ENCODE measurements at regions not wholly inside any gene's neighbourhood (a gene's known extent, or its start where the extent isn't known, plus 50 kb on each side); places are given as distances from the start of the nearest gene placed in this dataset.
"Not testable (repeated sequence)": the region's sequence is repeated elsewhere in the genome, so short reads cannot be mapped to it uniquely, and the experiment has no call there.

GRCh38 chr4:38413524-38414341 is 250.3 kb upstream of the KLF3 start:
- H2BK5ac ChIP-seq (ENCODE audit: low read length): no peak overlapping the region
- H3K4me3 ChIP-seq (ENCODE audit: low read length): no peak overlapping the region
- no peak overlapping the region for H3K56ac ChIP-seq (ENCODE audit: low read length)
- no peaks in the 10 kb centered on the region for H3K79me2 ChIP-seq (ENCODE audit: control insufficient read depth, insufficient read depth, low read length)
- H3K27ac ChIP-seq (ENCODE audit: low read depth, low read length): no peak overlapping the region
- no peak overlapping the region for H3K9ac ChIP-seq (ENCODE audit: low read length)
- H2BK15ac ChIP-seq (replicated peaks; ENCODE audit: low read depth): no peak overlapping the region
- H2BK120ac ChIP-seq (ENCODE audit: low read depth, low read length): no peak overlapping the region
- no peak overlapping the region for H4K8ac ChIP-seq (ENCODE audit: low read depth, low read length)
- WGBS (ENCODE audit: extremely low coverage, insufficient coverage, low lambda C conversion rate): no CpG with 5 or more reads among the region's 2 CpGs
- no peak overlapping the region for H3K23ac ChIP-seq (ENCODE audit: low read length)
- H3K4me2 ChIP-seq (ENCODE audit: low read length): no peak overlapping the region
- no peaks in the 10 kb centered on the region for H3K36me3 ChIP-seq (ENCODE audit: control insufficient read depth, insufficient read depth, low read length)
- H4K5ac ChIP-seq (ENCODE audit: low read length): no peak overlapping the region
- H2AK5ac ChIP-seq (ENCODE audit: low read length): no peak overlapping the region
- no peaks in the 10 kb centered on the region for H3K4me1 ChIP-seq (ENCODE audit: control insufficient read depth, low read depth, low read length)
- H3K79me1 ChIP-seq (ENCODE audit: low read length): no peaks in the 10 kb centered on the region
- no peaks in the 10 kb centered on the region for H3K27me3 ChIP-seq (ENCODE audit: insufficient read depth, low read length, poor library complexity)
- no peak for DNase-seq
- no peak overlapping the region for H3K4ac ChIP-seq (ENCODE audit: low read depth, low read length)
- H3K18ac ChIP-seq (ENCODE audit: low read length): no peak overlapping the region

GRCh38 chr4:38414410-38414809 is 249.6 kb upstream of the KLF3 start:
- no peak overlapping the region for H3K4me2 ChIP-seq (ENCODE audit: low read length)

DNA sequence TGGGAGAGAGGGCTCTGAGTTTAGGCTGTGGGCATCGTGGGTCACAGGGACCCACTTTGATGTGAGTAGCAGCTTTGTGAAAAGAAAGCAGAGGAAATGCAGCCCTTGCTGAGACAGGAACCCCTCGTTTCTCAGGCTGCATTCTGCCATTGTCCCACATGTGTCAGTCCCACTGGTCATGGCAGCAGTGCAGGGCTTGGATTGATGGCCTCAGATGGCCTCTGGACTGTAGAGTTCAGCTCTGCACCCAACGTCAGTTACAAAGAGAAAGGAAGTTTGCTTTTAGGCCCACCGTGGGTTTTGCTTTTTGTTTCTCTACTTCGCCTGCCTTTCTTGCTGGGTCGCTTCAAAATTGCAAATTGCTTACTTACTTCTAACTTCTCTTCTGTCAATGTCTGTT is 248.3 kb upstream of the KLF3 start:
- no peak overlapping the region for H3K4ac ChIP-seq (ENCODE audit: low read depth, low read length)
- no peak overlapping the region for H2AK5ac ChIP-seq (ENCODE audit: low read length)
- no peak overlapping the region for H2BK120ac ChIP-seq (ENCODE audit: low read depth, low read length)
- H3K4me2 ChIP-seq (ENCODE audit: low read length): no peak overlapping the region
- no peak overlapping the region for H2BK5ac ChIP-seq (ENCODE audit: low read length)
- no peak overlapping the region for H2BK15ac ChIP-seq (replicated peaks; ENCODE audit: low read depth)
- no peak overlapping the region for H3K18ac ChIP-seq (ENCODE audit: low read length)
- H3K79me1 ChIP-seq (ENCODE audit: low read length): no peaks in the 10 kb centered on the region
- no peaks in the 10 kb centered on the region for H3K27me3 ChIP-seq (ENCODE audit: insufficient read depth, low read length, poor library complexity)
- H3K79me2 ChIP-seq (ENCODE audit: control insufficient read depth, insufficient read depth, low read length): no peaks in the 10 kb centered on the region
- H3K56ac ChIP-seq (ENCODE audit: low read length): no peak overlapping the region
- no peak overlapping the region for H3K4me3 ChIP-seq (ENCODE audit: low read length)
- H3K4me1 ChIP-seq (ENCODE audit: control insufficient read depth, low read depth, low read length): no peaks in the 10 kb centered on the region
- H3K23ac ChIP-seq (ENCODE audit: low read length): no peak overlapping the region
- DNase-seq: no peak
- H4K5ac ChIP-seq (ENCODE audit: low read length): no peak overlapping the region
- no peaks in the 10 kb centered on the region for H3K36me3 ChIP-seq (ENCODE audit: control insufficient read depth, insufficient read depth, low read length)
- H3K9ac ChIP-seq (ENCODE audit: low read length): no peak overlapping the region
- H3K27ac ChIP-seq (ENCODE audit: low read depth, low read length): no peak overlapping the region
- no peak overlapping the region for H4K8ac ChIP-seq (ENCODE audit: low read depth, low read length)
- no CpG with 5 or more reads among the region's 6 CpGs for WGBS (ENCODE audit: extremely low coverage, insufficient coverage, low lambda C conversion rate)

More at GRCh38 chr4:38414410-38414809, 249.6 kb upstream of the KLF3 start:
- Histone ChIP-seq H3K9ac (ENCODE audit: low read length) (no peak overlapping the region), H3K36me3 (ENCODE audit: control insufficient read depth, insufficient read depth, low read length) (no peaks in the 10 kb centered on the region), H4K8ac (ENCODE audit: low read depth, low read length) (no peak overlapping the region), H3K4me3 (ENCODE audit: low read length) (no peak overlapping the region), H2BK5ac (ENCODE audit: low read length) (no peak overlapping the region), H3K79me2 (ENCODE audit: control insufficient read depth, insufficient read depth, low read length) (no peaks in the 10 kb centered on the region), H3K27me3 (ENCODE audit: insufficient read depth, low read length, poor library complexity) (no peaks in the 10 kb centered on the region), H3K4me1 (ENCODE audit: control insufficient read depth, low read depth, low read length) (no peaks in the 10 kb centered on the region), H2BK15ac (replicated peaks; ENCODE audit: low read depth) (no peak overlapping the region), H3K56ac (ENCODE audit: low read length) (no peak overlapping the region), H3K27ac (ENCODE audit: low read depth, low read length) (no peak overlapping the region), H4K5ac (ENCODE audit: low read length) (no peak overlapping the region), H2BK120ac (ENCODE audit: low read depth, low read length) (no peak overlapping the region), H3K23ac (ENCODE audit: low read length) (no peak overlapping the region), H3K4ac (ENCODE audit: low read depth, low read length) (no peak overlapping the region), H3K18ac (ENCODE audit: low read length) (no peak overlapping the region), H3K79me1 (ENCODE audit: low read length) (no peaks in the 10 kb centered on the region), H2AK5ac (ENCODE audit: low read length) (no peak overlapping the region)
- no peak for DNase-seq

DNA sequence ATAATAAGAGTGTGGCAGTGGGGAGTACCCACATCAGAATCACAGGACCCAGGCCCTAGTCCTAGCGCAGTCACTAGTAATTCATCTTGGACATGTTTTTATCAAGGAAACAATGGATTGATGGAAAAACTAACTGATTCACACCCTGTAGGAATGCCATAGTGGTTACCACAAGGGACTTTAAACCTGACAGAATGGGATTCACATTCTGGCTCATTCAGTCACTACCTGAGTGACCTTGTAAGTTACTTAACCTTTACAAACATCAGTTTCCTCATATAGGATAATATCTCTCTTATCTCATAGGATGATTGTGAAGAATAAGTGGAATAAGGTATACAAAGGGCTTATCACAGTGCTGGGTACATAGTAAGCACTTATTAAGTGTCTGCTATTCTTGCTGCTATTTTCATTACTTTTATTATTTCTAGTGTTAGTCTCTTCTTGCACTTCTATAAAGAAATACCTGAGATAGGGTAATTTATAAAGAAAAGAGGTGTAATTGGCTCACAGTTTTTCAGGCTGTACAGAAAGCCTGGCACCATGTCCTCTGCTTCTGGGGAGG is 247.5 kb upstream of the KLF3 start:
- H3K79me2 ChIP-seq (ENCODE audit: control insufficient read depth, insufficient read depth, low read length): no peaks in the 10 kb centered on the region
- no peak overlapping the region for H3K23ac ChIP-seq (ENCODE audit: low read length)
- no peak for DNase-seq
- no peaks in the 10 kb centered on the region for H3K4me1 ChIP-seq (ENCODE audit: control insufficient read depth, low read depth, low read length)
- no peaks in the 10 kb centered on the region for H3K79me1 ChIP-seq (ENCODE audit: low read length)
- no peak overlapping the region for H2BK5ac ChIP-seq (ENCODE audit: low read length)
- H3K4me2 ChIP-seq (ENCODE audit: low read length): no peak overlapping the region
- H2BK15ac ChIP-seq (replicated peaks; ENCODE audit: low read depth): no peak overlapping the region
- no peak overlapping the region for H3K56ac ChIP-seq (ENCODE audit: low read length)
- H2BK120ac ChIP-seq (ENCODE audit: low read depth, low read length): no peak overlapping the region
- no peak overlapping the region for H3K9ac ChIP-seq (ENCODE audit: low read length)
- H3K4ac ChIP-seq (ENCODE audit: low read depth, low read length): no peak overlapping the region
- no peaks in the 10 kb centered on the region for H3K36me3 ChIP-seq (ENCODE audit: control insufficient read depth, insufficient read depth, low read length)
- H3K18ac ChIP-seq (ENCODE audit: low read length): no peak overlapping the region
- WGBS (ENCODE audit: extremely low coverage, insufficient coverage, low lambda C conversion rate): no CpG with 5 or more reads among the region's 1 CpG
- no peak overlapping the region for H2AK5ac ChIP-seq (ENCODE audit: low read length)
- no peak overlapping the region for H4K8ac ChIP-seq (ENCODE audit: low read depth, low read length)
- H3K4me3 ChIP-seq (ENCODE audit: low read length): no peak overlapping the region
- no peak overlapping the region for H4K5ac ChIP-seq (ENCODE audit: low read length)
- H3K27me3 ChIP-seq (ENCODE audit: insufficient read depth, low read length, poor library complexity): no peaks in the 10 kb centered on the region
- H3K27ac ChIP-seq (ENCODE audit: low read depth, low read length): no peak overlapping the region

DNA sequence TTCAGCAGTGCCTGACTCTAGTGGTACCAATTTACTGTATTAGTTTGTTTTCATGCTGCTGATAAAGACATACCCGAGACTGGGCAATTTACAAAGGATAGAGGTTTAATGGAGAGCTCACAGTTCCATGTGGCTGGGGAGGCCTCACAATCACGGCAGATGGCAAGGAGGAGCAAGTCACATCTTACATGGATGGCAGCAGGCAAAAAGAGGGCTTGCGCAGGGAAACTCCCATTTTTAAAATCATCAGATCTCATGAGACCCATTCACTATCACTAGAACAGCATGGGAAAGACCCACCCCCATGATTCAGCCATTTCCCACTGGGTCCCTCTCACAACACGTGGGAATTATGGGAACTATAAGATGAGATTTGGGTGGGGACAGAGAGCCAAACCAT is 243.7 kb upstream of the KLF3 start:
- H3K23ac ChIP-seq (ENCODE audit: low read length); H2BK5ac ChIP-seq (ENCODE audit: low read length); H2BK120ac ChIP-seq (ENCODE audit: low read depth, low read length); H2AK5ac ChIP-seq (ENCODE audit: low read length); H2BK15ac ChIP-seq (replicated peaks; ENCODE audit: low read depth); H3K4me2 ChIP-seq (ENCODE audit: low read length); H3K4me3 ChIP-seq (ENCODE audit: low read length); H3K4me1 ChIP-seq (ENCODE audit: control insufficient read depth, low read depth, low read length); H3K36me3 ChIP-seq (ENCODE audit: control insufficient read depth, insufficient read depth, low read length); H4K8ac ChIP-seq (ENCODE audit: low read depth, low read length); H3K79me2 ChIP-seq (ENCODE audit: control insufficient read depth, insufficient read depth, low read length); H4K5ac ChIP-seq (ENCODE audit: low read length); H3K27ac ChIP-seq (ENCODE audit: low read depth, low read length); H3K56ac ChIP-seq (ENCODE audit: low read length); H3K79me1 ChIP-seq (ENCODE audit: low read length); H3K18ac ChIP-seq (ENCODE audit: low read length); H3K9ac ChIP-seq (ENCODE audit: low read length); DNase-seq; H3K4ac ChIP-seq (ENCODE audit: low read depth, low read length); H3K27me3 ChIP-seq (ENCODE audit: insufficient read depth, low read length, poor library complexity): not testable (repeated sequence)
- no CpG with 5 or more reads among the region's 4 CpGs for WGBS (ENCODE audit: extremely low coverage, insufficient coverage, low lambda C conversion rate)

DNA sequence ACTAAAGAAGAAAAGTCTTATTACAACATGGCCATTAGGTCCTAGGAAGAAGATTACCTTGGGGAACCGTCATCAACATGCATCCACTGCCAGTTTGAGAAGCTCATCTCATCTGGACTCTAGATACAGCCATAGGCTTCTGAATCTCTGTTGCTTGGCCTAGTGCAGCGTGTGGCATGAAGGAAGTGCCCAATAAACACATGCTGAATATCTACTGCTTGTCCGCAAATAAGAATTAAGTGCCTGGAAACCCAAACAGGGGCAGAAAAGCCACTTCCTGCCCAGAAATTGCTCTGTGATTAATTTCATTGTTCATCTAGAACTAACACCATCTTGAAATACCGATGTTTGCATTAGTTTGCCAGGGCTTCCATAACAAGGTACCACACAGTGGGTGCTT is 241.1 kb upstream of the KLF3 start:
- H3K18ac ChIP-seq (ENCODE audit: low read length): no peak overlapping the region
- peaks cover 2% of the 10 kb centered on the region for H3K4me1 ChIP-seq (ENCODE audit: control insufficient read depth, low read depth, low read length)
- no peak overlapping the region for H4K8ac ChIP-seq (ENCODE audit: low read depth, low read length)
- no peak for DNase-seq
- no peak overlapping the region for H3K4me3 ChIP-seq (ENCODE audit: low read length)
- H2BK5ac ChIP-seq (ENCODE audit: low read length): no peak overlapping the region
- no peak overlapping the region for H3K27ac ChIP-seq (ENCODE audit: low read depth, low read length)
- no peak overlapping the region for H3K56ac ChIP-seq (ENCODE audit: low read length)
- H2BK15ac ChIP-seq (replicated peaks; ENCODE audit: low read depth): no peak overlapping the region
- H3K79me1 ChIP-seq (ENCODE audit: low read length): no peaks in the 10 kb centered on the region
- H4K5ac ChIP-seq (ENCODE audit: low read length): no peak overlapping the region
- H3K4me2 ChIP-seq (ENCODE audit: low read length): no peak overlapping the region
- no peaks in the 10 kb centered on the region for H3K79me2 ChIP-seq (ENCODE audit: control insufficient read depth, insufficient read depth, low read length)
- no peaks in the 10 kb centered on the region for H3K36me3 ChIP-seq (ENCODE audit: control insufficient read depth, insufficient read depth, low read length)
- no peak overlapping the region for H2AK5ac ChIP-seq (ENCODE audit: low read length)
- no peak overlapping the region for H3K4ac ChIP-seq (ENCODE audit: low read depth, low read length)
- no peaks in the 10 kb centered on the region for H3K27me3 ChIP-seq (ENCODE audit: insufficient read depth, low read length, poor library complexity)
- no CpG with 5 or more reads among the region's 4 CpGs for WGBS (ENCODE audit: extremely low coverage, insufficient coverage, low lambda C conversion rate)
- no peak overlapping the region for H3K23ac ChIP-seq (ENCODE audit: low read length)
- no peak overlapping the region for H3K9ac ChIP-seq (ENCODE audit: low read length)
- H2BK120ac ChIP-seq (ENCODE audit: low read depth, low read length): no peak overlapping the region
